ENCODE measurements at regions not wholly inside any gene's neighbourhood (a gene's known extent, or its start where the extent isn't known, plus 50 kb on each side); places are given as distances from the start of the nearest gene placed in this dataset.
"Not testable (repeated sequence)": the region's sequence is repeated elsewhere in the genome, so short reads cannot be mapped to it uniquely, and the experiment has no call there.

GRCh38 chr9:88831713-88832407 lies 159.4 kb upstream of the S1PR3 start:
- H3K9me3 Mint-ChIP-seq = peaks cover 0 to 9% (median 2%) of the 10 kb centered on the region in 7 donors
- H3K4me3 Mint-ChIP-seq = peak overlapping the region in 1 of 8 donors; percentile 22
- H3K36me3 Mint-ChIP-seq = no peaks in the 10 kb centered on the region
- H3K4me1 Mint-ChIP-seq = peaks cover 17 to 45% (median 41%) of the 10 kb centered on the region in 3 donors
- H3K27me3 Mint-ChIP-seq = peaks cover 64 to 74% (median 65%) of the 10 kb centered on the region in 3 donors
- DNase-seq = peak; percentile 17
- H3K27ac Mint-ChIP-seq = peak overlapping the region in 2 of 6 donors; percentile 7 to 35
- ATAC-seq (ENCODE audit: low read depth in 2 of 2) = peak; percentile 27 to 56

GRCh38 chr9:88833946-88834345 lies 157.3 kb upstream of the S1PR3 start:
- H3K27me3 Mint-ChIP-seq = peaks cover 58 to 67% (median 63%) of the 10 kb centered on the region in 3 donors
- H3K4me3 Mint-ChIP-seq = peak overlapping the region in 2 of 8 donors; percentile 32 to 40
- peaks cover 21 to 45% (median 41%) of the 10 kb centered on the region in 3 donors for H3K4me1 Mint-ChIP-seq
- DNase-seq (no peak), ATAC-seq (ENCODE audit: low read depth in 2 of 2) (no peak)
- H3K36me3 Mint-ChIP-seq = peaks cover 0 to 8% of the 10 kb centered on the region in 2 donors
- H3K27ac Mint-ChIP-seq = peak overlapping the region in 1 of 6 donors; percentile 7
- peaks cover 0 to 9% (median 2%) of the 10 kb centered on the region in 7 donors for H3K9me3 Mint-ChIP-seq

GRCh38 chr9:88835038-88835466 lies 156.2 kb upstream of the S1PR3 start:
- H3K27me3 Mint-ChIP-seq = peaks cover 52 to 62% (median 56%) of the 10 kb centered on the region in 3 donors
- H3K4me3 Mint-ChIP-seq = peak overlapping the region in 5 of 8 donors; percentile 6 to 69 (median 44)
- peak; percentile 66 for DNase-seq
- H3K4me1 Mint-ChIP-seq = peaks cover 21 to 45% (median 41%) of the 10 kb centered on the region in 3 donors
- H3K27ac Mint-ChIP-seq = peak overlapping the region in 3 of 6 donors; percentile 1 to 47 (median 2)
- ATAC-seq (ENCODE audit: low read depth in 2 of 2) = peak; percentile 87 to 94
- H3K36me3 Mint-ChIP-seq = peaks cover 0 to 8% of the 10 kb centered on the region in 2 donors
- peaks cover 0 to 9% (median 2%) of the 10 kb centered on the region in 7 donors for H3K9me3 Mint-ChIP-seq

GRCh38 chr9:88835772-88836171 lies 155.5 kb upstream of the S1PR3 start:
- Mint-ChIP-seq H3K27me3 (peaks cover 45 to 55% (median 54%) of the 10 kb centered on the region in 3 donors), H3K9me3 (peaks cover 0 to 9% (median 2%) of the 10 kb centered on the region in 7 donors), H3K4me3 (peak overlapping the region in 2 of 8 donors; percentile 17 to 40), H3K36me3 (peaks cover 0 to 8% of the 10 kb centered on the region in 2 donors), H3K27ac (no peak overlapping the region), H3K4me1 (peaks cover 21 to 43% (median 41%) of the 10 kb centered on the region in 3 donors)
- DNase-seq = no peak
- no peak for ATAC-seq (ENCODE audit: low read depth in 2 of 2)

- DNase-seq (no peak), ATAC-seq (ENCODE audit: low read depth in 2 of 2) (no peak)
- Mint-ChIP-seq H3K4me1 (peaks cover 21 to 27% (median 25%) of the 10 kb centered on the region in 3 donors), H3K36me3 (peaks cover 0 to 8% of the 10 kb centered on the region in 2 donors), H3K27me3 (peaks cover 31 to 48% (median 47%) of the 10 kb centered on the region in 3 donors), H3K4me3 (no peak overlapping the region), H3K9me3 (peaks cover 0 to 3% (median under 1%) of the 10 kb centered on the region in 7 donors), H3K27ac (no peak overlapping the region)
These were observed 153.5 kb upstream of the S1PR3 start for GRCh38 chr9:88837731-88838130.

- ATAC-seq (ENCODE audit: low read depth in 2 of 2); H3K36me3 Mint-ChIP-seq; H3K4me1 Mint-ChIP-seq; DNase-seq; H3K4me3 Mint-ChIP-seq; H3K27ac Mint-ChIP-seq: not testable (repeated sequence)
- Mint-ChIP-seq H3K27me3 (peaks cover under 1 to 26% (median 25%) of the 10 kb centered on the region in 3 donors), H3K9me3 (peaks cover 0 to 36% (median 24%) of the 10 kb centered on the region in 7 donors)
These were observed 141.4 kb upstream of the S1PR3 start for GRCh38 chr9:88849878-88850277.

- no peak overlapping the region for H3K4me3 Mint-ChIP-seq
- H3K4me1 Mint-ChIP-seq = no peaks in the 10 kb centered on the region
- no peak for DNase-seq
- H3K27ac Mint-ChIP-seq = no peak overlapping the region
- H3K27me3 Mint-ChIP-seq = peaks cover 16 to 47% (median 46%) of the 10 kb centered on the region in 3 donors
- no peak for ATAC-seq (ENCODE audit: low read depth in 2 of 2)
- peaks cover 10 to 37% (median 23%) of the 10 kb centered on the region in 7 donors for H3K9me3 Mint-ChIP-seq
- peaks cover 18 to 25% of the 10 kb centered on the region in 2 donors for H3K36me3 Mint-ChIP-seq
These were observed 138.5 kb upstream of the S1PR3 start for GRCh38 chr9:88852794-88853193.

GRCh38 chr9:88870627-88871026 lies 120.6 kb upstream of the S1PR3 start:
- DNase-seq = no peak
- Mint-ChIP-seq H3K27me3 (peaks cover 20 to 41% (median 32%) of the 10 kb centered on the region in 3 donors), H3K4me3 (no peak overlapping the region), H3K36me3 (peaks cover 0 to 9% of the 10 kb centered on the region in 2 donors), H3K4me1 (peaks cover 5 to 8% (median 8%) of the 10 kb centered on the region in 3 donors), H3K27ac (no peak overlapping the region), H3K9me3 (peaks cover 5 to 32% (median 13%) of the 10 kb centered on the region in 7 donors)
- ATAC-seq (ENCODE audit: low read depth in 2 of 2) = no peak

- Mint-ChIP-seq H3K4me3 (no peak overlapping the region), H3K27ac (no peak overlapping the region), H3K27me3 (peaks cover 16 to 38% (median 30%) of the 10 kb centered on the region in 3 donors)
These were observed 119.6 kb upstream of the S1PR3 start for GRCh38 chr9:88871669-88872068.

GRCh38 chr9:88872192-88872946 lies 118.9 kb upstream of the S1PR3 start:
- DNase-seq (no peak), ATAC-seq (ENCODE audit: low read depth in 2 of 2) (no peak)
- Mint-ChIP-seq H3K27ac (peak overlapping the region in 2 of 6 donors; percentile 4 to 81), H3K4me1 (peaks cover 5 to 8% (median 8%) of the 10 kb centered on the region in 3 donors), H3K36me3 (peaks cover 0 to 9% of the 10 kb centered on the region in 2 donors), H3K4me3 (no peak overlapping the region), H3K27me3 (peaks cover 16 to 31% (median 26%) of the 10 kb centered on the region in 3 donors), H3K9me3 (peaks cover 5 to 23% (median 13%) of the 10 kb centered on the region in 7 donors)

More at GRCh38 chr9:88871669-88872068, 119.6 kb upstream of the S1PR3 start:
- DNase-seq = no peak
- Mint-ChIP-seq H3K9me3 (peaks cover 5 to 29% (median 13%) of the 10 kb centered on the region in 7 donors), H3K4me1 (peaks cover 5 to 8% (median 8%) of the 10 kb centered on the region in 3 donors), H3K36me3 (peaks cover 0 to 9% of the 10 kb centered on the region in 2 donors)
- ATAC-seq (ENCODE audit: low read depth in 2 of 2) = no peak

- H3K27ac Mint-ChIP-seq = no peak overlapping the region
- peaks cover 3 to 9% of the 10 kb centered on the region in 2 donors for H3K36me3 Mint-ChIP-seq
- no peak overlapping the region for H3K4me3 Mint-ChIP-seq
- ATAC-seq (ENCODE audit: low read depth in 2 of 2) (no peak), DNase-seq (no peak)
- H3K4me1 Mint-ChIP-seq = peaks cover 5 to 8% (median 8%) of the 10 kb centered on the region in 3 donors
- peaks cover 21 to 32% (median 31%) of the 10 kb centered on the region in 3 donors for H3K27me3 Mint-ChIP-seq
- peaks cover 5 to 14% (median 10%) of the 10 kb centered on the region in 7 donors for H3K9me3 Mint-ChIP-seq
These were observed 117.6 kb upstream of the S1PR3 start for GRCh38 chr9:88873635-88874034.

GRCh38 chr9:88874391-88874790 lies 116.9 kb upstream of the S1PR3 start:
- Mint-ChIP-seq H3K27ac (no peak overlapping the region), H3K27me3 (peaks cover 19 to 27% (median 26%) of the 10 kb centered on the region in 3 donors), H3K36me3 (peaks cover 1 to 3% of the 10 kb centered on the region in 2 donors), H3K4me3 (no peak overlapping the region), H3K9me3 (peaks cover under 1 to 8% (median 2%) of the 10 kb centered on the region in 7 donors), H3K4me1 (peaks cover 5 to 8% (median 8%) of the 10 kb centered on the region in 3 donors)
- no peak for DNase-seq
- ATAC-seq (ENCODE audit: low read depth in 2 of 2) = no peak
